A549 (cell line): ENCODE measurements at regions not wholly inside any gene's neighbourhood (a gene's known extent, or its start where the extent isn't known, plus 50 kb on each side); places are given as distances from the start of the nearest gene placed in this dataset.

ENCODE experiments used
- ATAC-seq, 2 experiments: fragments of 200-7000 bp in 1 of 2; fragments of >200 bp in 1 of 2; cut with Nextera tagmentation in 1 of 2; cut with Tn5 transposase in 1 of 2; 3 replicates each; pipeline versions ENCODE4 v1.8.0 to v1.9.1; 2018 to 2020; ENCODE audit warnings: mild to moderate bottlenecking in 1 of 2, moderate library complexity in 1 of 2
- CTCF ChIA-PET: fragments of 300-600 bp; sonication (Branson Sonifier 250); formaldehyde crosslinking; extraction: SDS; loops from one replicate; lab custom pipeline; 2021; ENCODE audit warnings: antibody characterized with exemption, inconsistent platforms; lab: Yijun Ruan, JAX
- POLR2A ChIA-PET: fragments of 350-600 bp; formaldehyde crosslinking; extraction: SDS; loops from one replicate; lab custom pipeline; 2021; ENCODE audit warnings: antibody characterized with exemption, inconsistent platforms; lab: Yijun Ruan, JAX
- DNase-seq, 2 experiments: peaks; one replicate each; pipeline versions ENCODE4 v3.0.0 to v3.0.0-alpha.2; 2011 to 2016; ENCODE audit warnings: low read depth in 1 of 2, low spot score in 1 of 2
- FAIRE-seq: peaks from 2 replicates; lab custom pipeline; 2011; peaks lifted over from hg19 to GRCh38; lab: Jason Lieb, UNC
- H3K27ac ChIP-seq, 2 experiments: fragments of >200 bp; sonication (Bioruptor Twin); formaldehyde crosslinking; 3 replicates each; pipeline ENCODE4 v1.5.1; 2016 to 2017
- H3K4me1 ChIP-seq: fragments of >200 bp; sonication (Bioruptor Twin); formaldehyde crosslinking; 3 replicates; pipeline ENCODE4 v1.6.1; 2016
- H3K4me2 ChIP-seq: fragments of >200 bp; sonication (Bioruptor Twin); formaldehyde crosslinking; 3 replicates; pipeline ENCODE4 v1.6.1; 2016
- H3K4me3 ChIP-seq: fragments of >200 bp; sonication (Bioruptor Twin); formaldehyde crosslinking; 3 replicates; pipeline ENCODE4 v1.5.1; 2016
- H3K9me3 ChIP-seq: fragments of >200 bp; sonication (Bioruptor Twin); formaldehyde crosslinking; 3 replicates; pipeline ENCODE4 v1.6.1; 2016
- CBX2 ChIP-seq: fragments of 200-600 bp; sonication (generic); IDR thresholded peaks from 2 replicates; pipeline ENCODE4 v1.6.1; 2016; ENCODE audit warnings: low read depth, mild to moderate bottlenecking, borderline replicate concordance
- CBX8 ChIP-seq: fragments of 200-600 bp; sonication (generic); IDR thresholded peaks from 2 replicates; pipeline ENCODE4 v1.6.1; 2016
- CHD2 ChIP-seq: fragments of 150-350 bp; IDR thresholded peaks from 2 replicates; pipeline ENCODE4 v1.6.1; 2014; ENCODE audit warnings: low read length; ENCODE audit not compliant: partially characterized antibody
- EHF ChIP-seq: fragments of 250-450 bp; sonication (Bioruptor Pico); IDR thresholded peaks from 2 replicates; pipeline ENCODE4 v1.5.0; 2020; ENCODE audit warnings: mild to moderate bottlenecking
- EP300 ChIP-seq, 2 experiments: fragments of >200 bp; sonication (Bioruptor Twin); formaldehyde crosslinking; IDR thresholded peaks; 2 replicates in 1 of 2; 3 replicates in 1 of 2; pipeline ENCODE4 v1.6.1; 2016 to 2017
- ESRRA ChIP-seq: fragments of 150-350 bp; IDR thresholded peaks from 2 replicates; pipeline ENCODE4 v1.6.1; 2014; ENCODE audit warnings: mild to moderate bottlenecking, low read length, borderline replicate concordance
- HDAC2 ChIP-seq: fragments of 200-600 bp; sonication (generic); IDR thresholded peaks from 2 replicates; pipeline ENCODE4 v1.6.1; 2016
- HEYL ChIP-seq: fragments of 250-450 bp; sonication (Bioruptor Pico); IDR thresholded peaks from 2 replicates; pipeline ENCODE4 v1.8.0; 2021; ENCODE audit warnings: mild to moderate bottlenecking, moderate library complexity
- HMGXB4 ChIP-seq: fragments of 250-450 bp; sonication (Bioruptor Pico); IDR thresholded peaks from 2 replicates; pipeline ENCODE4 v1.5.0; 2021; ENCODE audit warnings: mild to moderate bottlenecking, moderate library complexity, borderline replicate concordance
- JUN ChIP-seq, 2 experiments: fragments of >200 bp; sonication (Bioruptor Twin); formaldehyde crosslinking; IDR thresholded peaks; 2 replicates in 1 of 2; 3 replicates in 1 of 2; pipeline ENCODE4 v1.6.1; 2016 to 2017
- JUNB ChIP-seq: fragments of >200 bp; sonication (Bioruptor Twin); formaldehyde crosslinking; IDR thresholded peaks from 2 replicates; pipeline ENCODE4 v1.6.1; 2016
- KDM1A ChIP-seq: fragments of 200-600 bp; sonication (generic); IDR thresholded peaks from 2 replicates; pipeline ENCODE4 v1.6.1; 2016; ENCODE audit warnings: low read depth, mild to moderate bottlenecking
- MAX ChIP-seq: IDR thresholded peaks from 2 replicates; pipeline ENCODE4 v1.6.1; 2012
- MAZ ChIP-seq: fragments of 150-350 bp; IDR thresholded peaks from 2 replicates; pipeline ENCODE4 v1.6.1; 2014; ENCODE audit warnings: antibody characterized with exemption, low read depth, low read length, borderline replicate concordance
- MYC ChIP-seq: IDR thresholded peaks from 2 replicates; pipeline ENCODE4 v1.6.1; 2012; ENCODE audit warnings: mild to moderate bottlenecking, inconsistent platforms, low read length, improper control_type of control experiment, borderline replicate concordance
- NFE2L2 ChIP-seq: fragments of 150-350 bp; conservative IDR thresholded peaks from 2 replicates; pipeline ENCODE4 v1.6.1; 2014; ENCODE audit warnings: low read length
- NPAS2 ChIP-seq: fragments of 250-450 bp; sonication (Bioruptor Pico); IDR thresholded peaks from 2 replicates; pipeline ENCODE4 v1.8.0; 2022; ENCODE audit warnings: mild to moderate bottlenecking, moderate library complexity, borderline replicate concordance
- POLR2A ChIP-seq: IDR thresholded peaks from 2 replicates; pipeline ENCODE4 v1.6.1; 2012; ENCODE audit warnings: mild to moderate bottlenecking, low read length
- POLR2AphosphoS2 ChIP-seq: conservative IDR thresholded peaks from 2 replicates; pipeline ENCODE4 v1.6.1; 2012; ENCODE audit warnings: low read length, improper control_type of control experiment, inconsistent platforms
- RCOR1 ChIP-seq: fragments of 150-350 bp; IDR thresholded peaks from 2 replicates; pipeline ENCODE4 v1.6.1; 2014; ENCODE audit warnings: antibody characterized with exemption, low read length, low read depth
- RFX5 ChIP-seq: fragments of 450-650 bp; IDR thresholded peaks from 2 replicates; pipeline ENCODE4 v1.7.1; 2014; ENCODE audit warnings: antibody characterized with exemption, mild to moderate bottlenecking, moderate library complexity
- RNF2 ChIP-seq: fragments of 200-600 bp; sonication (generic); IDR thresholded peaks from 2 replicates; pipeline ENCODE4 v1.6.1; 2016; ENCODE audit warnings: low read depth, mild to moderate bottlenecking, antibody characterized with exemption, moderate library complexity, borderline replicate concordance
- TP53 ChIP-seq: fragments of 250-450 bp; sonication (Bioruptor Pico); IDR thresholded peaks from 2 replicates; pipeline ENCODE4 v1.5.0; 2021; ENCODE audit warnings: mild to moderate bottlenecking, moderate library complexity
- ZNF302 ChIP-seq: fragments of 250-450 bp; sonication (Bioruptor Pico); IDR thresholded peaks from 2 replicates; pipeline ENCODE4 v1.9.0; 2021; ENCODE audit warnings: inconsistent platforms, mild to moderate bottlenecking, moderate library complexity
- ZSCAN20 ChIP-seq: fragments of 250-450 bp; sonication (Bioruptor Pico); IDR thresholded peaks from 2 replicates; pipeline ENCODE4 v1.8.0; 2022; ENCODE audit warnings: mild to moderate bottlenecking, moderate library complexity
- WGBS: methylation state at CpG from one replicate; pipeline ENCODE4 v1.1.6; 2017; ENCODE audit errors: missing lambda C conversion rate; 5-methylcytosine and 5-hydroxymethylcytosine counted together
- TF ChIP-seq, protein P1 (sequence below): fragments of >200 bp; sonication (Bioruptor Twin); formaldehyde crosslinking; IDR thresholded peaks from 2 replicates; pipeline ENCODE4 v1.6.1; 2016
- TF ChIP-seq, protein P2 (sequence below): IDR thresholded peaks from 2 replicates; pipeline ENCODE4 v1.6.1; 2012; ENCODE audit warnings: low read depth, borderline replicate concordance

GRCh38 chr2:200090683-200091082 lies 135.3 kb downstream of the MAIP1 start:
- no peak for TF ChIP-seq POLR2A
- CTCF ChIA-PET: no interaction called here
- ATAC-seq (no peak), DNase-seq (no peak), FAIRE-seq (no peak)
- Histone ChIP-seq H3K27ac (no peak overlapping the region), H3K4me3 (no peak overlapping the region), H3K4me1 (no peaks in the 10 kb centered on the region), H3K4me2 (no peak overlapping the region), H3K9me3 (no peaks in the 10 kb centered on the region)
- POLR2A ChIA-PET: no interaction called here
- 82% methylated on average over 6 of the region's 6 CpGs for WGBS

DNA sequence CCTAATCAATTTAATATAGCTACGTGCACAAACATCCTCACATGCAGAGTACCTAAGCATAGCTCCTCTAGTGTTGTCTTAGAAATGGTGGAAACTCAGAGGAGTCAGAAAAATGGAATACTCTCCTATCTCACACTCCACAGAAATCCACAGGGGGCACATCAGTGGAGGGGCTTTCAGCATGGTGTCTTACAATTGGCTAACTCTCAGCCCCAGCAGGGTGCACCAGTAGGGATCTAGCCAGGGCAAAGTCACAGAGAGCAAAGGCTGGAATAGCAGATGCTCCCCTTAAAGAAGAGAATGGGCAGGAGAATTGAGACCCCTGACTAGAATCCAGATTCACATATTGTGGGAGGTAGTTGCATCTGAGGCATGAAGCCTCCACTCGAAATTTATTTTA lies 135.7 kb downstream of the MAIP1 start:
- no peak for TF ChIP-seq JUNB
- TF ChIP-seq MAX: no peak
- no peak for TF ChIP-seq KDM1A
- TF ChIP-seq, protein P1, sequence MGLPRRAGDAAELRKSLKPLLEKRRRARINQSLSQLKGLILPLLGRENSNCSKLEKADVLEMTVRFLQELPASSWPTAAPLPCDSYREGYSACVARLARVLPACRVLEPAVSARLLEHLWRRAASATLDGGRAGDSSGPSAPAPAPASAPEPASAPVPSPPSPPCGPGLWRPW: no peak
- no peak for TF ChIP-seq ESRRA
- no peak for TF ChIP-seq POLR2A
- TF ChIP-seq CBX8: no peak
- no peak for TF ChIP-seq HMGXB4 (CRISPR knock-in tag)
- TF ChIP-seq HEYL (CRISPR knock-in tag): no peak
- no peak for TF ChIP-seq TP53 (CRISPR knock-in tag)
- 42% methylated on average over 2 of the region's 2 CpGs for WGBS

DNA sequence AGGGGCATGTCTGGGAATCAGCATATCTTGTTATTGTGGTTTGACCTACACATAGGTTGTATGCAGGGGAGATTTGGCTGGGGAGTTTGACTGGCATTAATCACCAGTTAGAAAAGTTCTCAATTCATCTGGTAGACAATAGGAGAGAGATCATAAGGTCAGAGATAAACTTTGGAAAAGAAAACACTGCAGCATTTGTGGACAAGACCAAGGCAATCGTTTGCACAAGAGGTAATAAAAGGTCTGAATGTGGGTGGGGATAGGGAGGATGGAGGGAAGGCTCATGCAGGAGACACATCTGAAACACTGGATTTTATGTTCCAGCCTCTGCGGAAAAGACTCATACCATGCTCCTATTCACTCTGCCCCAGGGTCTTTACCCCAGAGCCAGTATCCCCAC lies 136.9 kb downstream of the MAIP1 start:
- WGBS: 43% methylated on average over 2 of the region's 2 CpGs
- FAIRE-seq (no peak), DNase-seq (no peak), ATAC-seq (no peak)
- CTCF ChIA-PET: no interaction called here
- no peaks in the 10 kb centered on the region for H3K4me1 ChIP-seq
- POLR2A ChIA-PET: no interaction called here
- H3K9me3 ChIP-seq: no peaks in the 10 kb centered on the region
- TF ChIP-seq POLR2AphosphoS2 (no peak), RNF2 (no peak), POLR2A (no peak), MYC (no peak), EHF (CRISPR knock-in tag) (no peak), NFE2L2 (no peak), MAZ (no peak), ZSCAN20 (no peak), EP300 (IDR thresholded peaks at IDR 0.05) (no peak), ESRRA (no peak)
- TF ChIP-seq, protein P2, sequence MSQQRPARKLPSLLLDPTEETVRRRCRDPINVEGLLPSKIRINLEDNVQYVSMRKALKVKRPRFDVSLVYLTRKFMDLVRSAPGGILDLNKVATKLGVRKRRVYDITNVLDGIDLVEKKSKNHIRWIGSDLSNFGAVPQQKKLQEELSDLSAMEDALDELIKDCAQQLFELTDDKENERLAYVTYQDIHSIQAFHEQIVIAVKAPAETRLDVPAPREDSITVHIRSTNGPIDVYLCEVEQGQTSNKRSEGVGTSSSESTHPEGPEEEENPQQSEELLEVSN: no peak
- no peak overlapping the region for H3K27ac ChIP-seq
- no peak overlapping the region for H3K4me3 ChIP-seq
- H3K4me2 ChIP-seq: no peak overlapping the region

More for the DNA sequence above, 135.7 kb downstream of the MAIP1 start:
- no peak for ATAC-seq
- POLR2A ChIA-PET: no interaction called here
- H3K9me3 ChIP-seq: no peaks in the 10 kb centered on the region
- no peak for DNase-seq
- no peak for FAIRE-seq
- H3K4me3 ChIP-seq: no peak overlapping the region
- no peaks in the 10 kb centered on the region for H3K4me1 ChIP-seq
- CTCF ChIA-PET: no interaction called here
- no peak overlapping the region for H3K27ac ChIP-seq
- no peak overlapping the region for H3K4me2 ChIP-seq

DNA sequence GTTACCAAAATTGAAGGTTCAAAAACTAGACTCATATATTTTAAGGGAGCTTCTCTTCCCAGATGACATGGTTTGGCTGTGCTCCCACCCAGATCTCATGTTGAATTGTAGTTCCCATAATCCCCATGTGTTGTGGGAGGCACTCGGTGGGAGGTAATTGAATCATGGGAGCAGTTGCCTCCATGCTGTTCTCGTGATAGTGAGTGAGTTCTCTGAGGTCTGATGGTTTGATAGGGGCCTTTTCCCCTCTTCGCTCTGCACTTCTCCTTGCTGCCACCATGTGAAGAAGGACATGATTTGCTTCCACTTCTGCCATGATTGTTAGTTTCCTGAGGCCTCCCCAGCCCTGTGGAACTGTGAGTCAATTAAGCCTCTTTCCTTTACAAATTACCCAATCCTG lies 140.1 kb downstream of the MAIP1 start:
- ChIA-PET POLR2A (no interaction called here), CTCF (no interaction called here)
- no peak overlapping the region for H3K4me3 ChIP-seq
- no peak overlapping the region for H3K27ac ChIP-seq
- H3K4me1 ChIP-seq: no peaks in the 10 kb centered on the region
- TF ChIP-seq RCOR1 (no peak), CBX8 (no peak), MAX (no peak), JUN (IDR thresholded peaks at IDR 0.05) (no peak), CBX2 (no peak), NPAS2 (CRISPR knock-in tag) (no peak), ZNF302 (CRISPR knock-in tag) (no peak), HDAC2 (no peak), CHD2 (no peak), RFX5 (no peak)
- TF ChIP-seq, all 56 proteins: peak for 0
- Histone ChIP-seq H3K9me3 (no peaks in the 10 kb centered on the region), H3K4me2 (no peak overlapping the region)
- WGBS: 84% methylated on average over 3 of the region's 3 CpGs
- ATAC-seq (no peak), DNase-seq (no peak), FAIRE-seq (no peak)
